H1 (cell line): ENCODE measurements at regions not wholly inside any gene's neighbourhood (a gene's known extent, or its start where the extent isn't known, plus 50 kb on each side); places are given as distances from the start of the nearest gene placed in this dataset.

Experiments
- CHD7 ChIP-seq: fragments of 300-600 bp; sonication (generic); IDR thresholded peaks from 2 replicates; pipeline ENCODE4 v1.7.1; 2012; ENCODE audit warnings: low read length, moderate library complexity, mild to moderate bottlenecking, inconsistent platforms; ENCODE audit not compliant: insufficient replicate concordance
- CREB1 ChIP-seq: IDR thresholded peaks from 2 replicates; pipeline ENCODE4 v1.6.1; 2012; ENCODE audit warnings: inconsistent platforms
- CTCF ChIP-seq, 3 experiments: IDR thresholded peaks; 1 replicate in 2 of 3; 2 replicates in 1 of 3; pipeline versions ENCODE4 v1.5.1 to v1.6.1; 2011; ENCODE audit warnings: low read length in 3 of 3, mild to moderate bottlenecking in 3 of 3, inconsistent platforms in 2 of 3, low read depth in 1 of 3, moderate library complexity in 1 of 3; ENCODE audit not compliant: insufficient read depth in 1 of 3; ENCODE audit errors: control extremely low read depth in 1 of 3
- SP4 ChIP-seq: IDR thresholded peaks from 2 replicates; pipeline ENCODE4 v1.6.1; 2012; ENCODE audit warnings: low read length, inconsistent platforms

GRCh38 chr16:7227229-7227721 lies 105.4 kb upstream of the RBFOX1 start (continued):
- no peak for TF ChIP-seq CHD7
- no peak for TF ChIP-seq CREB1
- TF ChIP-seq CTCF (IDR thresholded peaks at IDR 0.05; ENCODE audit: control extremely low read depth in 1 of 3, insufficient read depth in 1 of 3, low read depth in 1 of 3, low read length in 3 of 3): no peak
- no peak for TF ChIP-seq SP4
